K562 (cell line): ENCODE measurements at regions not wholly inside any gene's neighbourhood (a gene's known extent, or its start where the extent isn't known, plus 50 kb on each side); places are given as distances from the start of the nearest gene placed in this dataset.

ENCODE experiments used
- ATAC-seq: fragments of 200-7000 bp; cut with Tn5 transposase; 3 replicates; pipeline ENCODE4 v1.9.1; 2020; ENCODE audit warnings: moderate library complexity
- BruUV-seq: library from RNA; stranded (reverse); fragments of 400-500 nt; replicated peaks from 2 replicates; lab custom pipeline; 2021; lab: Mats Ljungman, UMichigan
- CTCF ChIA-PET: fragments of 300-600 bp; formaldehyde crosslinking; extraction: SDS; loops from one replicate; lab custom pipeline; 2021; ENCODE audit warnings: low intra/inter-chr PET ratio; lab: Yijun Ruan, JAX
- POLR2A ChIA-PET: fragments of 300-600, 350-650 bp; sonication (Branson Sonifier 250); formaldehyde crosslinking; extraction: SDS; loops from one replicate; lab custom pipeline; 2021; ENCODE audit warnings: antibody characterized with exemption, inconsistent platforms; lab: Yijun Ruan, JAX
- DNase-seq, 4 experiments: peaks; one replicate each; pipeline versions ENCODE4 v3.0.0 to v3.0.0-alpha.2; 2011 to 2018; ENCODE audit warnings: low spot score in 3 of 4, mixed read lengths in 3 of 4; ENCODE audit errors: extremely low read depth in 1 of 4
- FAIRE-seq: peaks from 2 replicates; lab custom pipeline; 2011; peaks lifted over from hg19 to GRCh38; lab: Jason Lieb, UNC
- H2AFZ ChIP-seq: 2 replicates; pipeline ENCODE4 v1.6.0; 2011; ENCODE audit warnings: low read depth, low read length, control low read depth, inconsistent platforms
- H3K27ac ChIP-seq: fragments of 200-600 bp; 3 replicates; pipeline ENCODE4 v1.8.0; 2011; ENCODE audit warnings: low read depth, mild to moderate bottlenecking, control low read depth, inconsistent platforms, low read length, moderate library complexity, mixed read lengths; ENCODE audit errors: extremely low read depth
- H3K27me3 ChIP-seq, 2 experiments: fragments of 300-600 bp in 1 of 2; 2 replicates in 1 of 2; 3 replicates in 1 of 2; pipeline versions ENCODE4 v1.6.0 to v1.8.0; 2011; ENCODE audit warnings: inconsistent platforms in 2 of 2, low read length in 2 of 2, mild to moderate bottlenecking in 1 of 2, mixed read lengths in 1 of 2, moderate library complexity in 1 of 2; ENCODE audit not compliant: control insufficient read depth in 2 of 2, insufficient read depth in 2 of 2
- H3K36me3 ChIP-seq: fragments of 300-600 bp; 3 replicates; pipeline ENCODE4 v1.8.0; 2011; ENCODE audit warnings: mild to moderate bottlenecking, low read length, inconsistent platforms; ENCODE audit not compliant: control insufficient read depth, insufficient read depth
- H3K4me1 ChIP-seq, 2 experiments: fragments of 200-600 bp in 1 of 2; replicated peaks in 1 of 2; 2 replicates in 1 of 2; 3 replicates in 1 of 2; pipeline versions ENCODE4 v1.5.1 to v1.8.0; 2011; ENCODE audit warnings: inconsistent platforms in 2 of 2, low read length in 2 of 2, mild to moderate bottlenecking in 1 of 2, mixed read lengths in 1 of 2, moderate library complexity in 1 of 2; ENCODE audit not compliant: control insufficient read depth in 2 of 2, insufficient read depth in 2 of 2
- H3K4me2 ChIP-seq: 2 replicates; pipeline ENCODE4 v1.6.1; 2011; ENCODE audit warnings: low read length, control low read depth, inconsistent platforms, mixed read lengths; ENCODE audit not compliant: insufficient read depth
- H3K4me3 ChIP-seq: fragments of 200-600 bp; sonication (generic), shearing (Covaris generic); 2 replicates; pipeline ENCODE4 v1.5.1; 2016; ENCODE audit warnings: control low read depth, inconsistent platforms
- H3K79me2 ChIP-seq: fragments of 200-600 bp; 3 replicates; pipeline ENCODE4 v1.8.0; 2011; ENCODE audit warnings: low read length, inconsistent platforms; ENCODE audit not compliant: control insufficient read depth, insufficient read depth
- H3K9ac ChIP-seq, 2 experiments: 2 replicates each; pipeline versions ENCODE4 v1.6.0 to v1.6.1; 2011; ENCODE audit warnings: low read depth in 2 of 2, low read length in 2 of 2, control low read depth in 1 of 2, inconsistent platforms in 1 of 2, mild to moderate bottlenecking in 1 of 2, mixed read lengths in 1 of 2; ENCODE audit not compliant: insufficient read depth in 1 of 2
- H3K9me1 ChIP-seq: one replicate; pipeline ENCODE4 v1.6.0; 2011; ENCODE audit warnings: inconsistent platforms, mild to moderate bottlenecking, low read length, moderate library complexity; ENCODE audit not compliant: control insufficient read depth, insufficient read depth
- H3K9me3 ChIP-seq: replicated peaks from 2 replicates; pipeline ENCODE4 v1.5.1; 2011; ENCODE audit warnings: low read depth, low read length, inconsistent platforms; ENCODE audit not compliant: control insufficient read depth, insufficient read depth
- H4K20me1 ChIP-seq: replicated peaks from 2 replicates; pipeline ENCODE4 v1.6.1; 2011; ENCODE audit warnings: low read length, inconsistent platforms, mixed read lengths; ENCODE audit not compliant: control insufficient read depth, insufficient read depth
- BACH1 ChIP-seq: fragments of 200-800 bp; sonication (Bioruptor generic); IDR thresholded peaks from 2 replicates; pipeline ENCODE4 v1.6.1; 2016; ENCODE audit warnings: missing genetic modification characterization, missing compliant biosample characterization
- BHLHE40 ChIP-seq: IDR thresholded peaks from 2 replicates; pipeline ENCODE4 v1.6.1; 2011; ENCODE audit warnings: low read length, improper control_type of control experiment
- CHAMP1 ChIP-seq: fragments of 450-650 bp; IDR thresholded peaks from 2 replicates; pipeline ENCODE4 v1.6.1; 2016; ENCODE audit warnings: mild to moderate bottlenecking
- HMBOX1 ChIP-seq: sonication (generic); IDR thresholded peaks from 2 replicates; pipeline ENCODE4 v1.6.1; 2016
- HMG20A ChIP-seq: fragments of 450-650 bp; formaldehyde crosslinking; conservative IDR thresholded peaks from 2 replicates; pipeline ENCODE4 v1.4.0; 2020; ENCODE audit warnings: mild to moderate bottlenecking, mixed read lengths
- MXD1 ChIP-seq: fragments of 250-450 bp; sonication (Bioruptor Pico); IDR thresholded peaks from 2 replicates; pipeline ENCODE4 v1.8.0; 2021; ENCODE audit warnings: borderline replicate concordance, mild to moderate bottlenecking, moderate library complexity; ENCODE audit not compliant: poor library complexity, severe bottlenecking
- NFIX ChIP-seq: fragments of 250-450 bp; sonication (Bioruptor Pico); IDR thresholded peaks from 2 replicates; pipeline ENCODE4 v1.4.0; 2020; ENCODE audit warnings: low read depth, mild to moderate bottlenecking, moderate library complexity
- NONO ChIP-seq, 2 experiments: fragments of 200-400 bp in 1 of 2; fragments of 450-650 bp in 1 of 2; formaldehyde crosslinking in 1 of 2; IDR thresholded peaks; 2 replicates each; pipeline ENCODE4 v1.6.1; 2017; ENCODE audit warnings: low read depth in 2 of 2, mild to moderate bottlenecking in 2 of 2, moderate library complexity in 2 of 2, low read length in 1 of 2
- SMAD4 ChIP-seq: fragments of 250-450 bp; sonication (Bioruptor Pico); conservative IDR thresholded peaks from 2 replicates; pipeline ENCODE4 v1.8.0; 2021; ENCODE audit warnings: inconsistent platforms, mild to moderate bottlenecking, moderate library complexity
- SNAPC5 ChIP-seq: fragments of 250-450 bp; sonication (Bioruptor Pico); IDR thresholded peaks from 2 replicates; pipeline ENCODE4 v1.8.0; 2021; ENCODE audit warnings: moderate library complexity, mild to moderate bottlenecking, inconsistent platforms
- TEAD4 ChIP-seq, 2 experiments: sonication (generic) in 1 of 2; formaldehyde crosslinking in 1 of 2; IDR thresholded peaks; 2 replicates each; pipeline versions ENCODE4 v1.6.1 to v1.8.0; 2012 to 2022; ENCODE audit warnings: borderline replicate concordance in 1 of 2, inconsistent platforms in 1 of 2, low read length in 1 of 2, mild to moderate bottlenecking in 1 of 2, missing genetic modification reagents in 1 of 2
- ZBTB1 ChIP-seq: sonication (generic); formaldehyde crosslinking; IDR thresholded peaks from 2 replicates; pipeline ENCODE4 v1.8.1; 2023; ENCODE audit warnings: missing genetic modification reagents, low read depth, mild to moderate bottlenecking, borderline replicate concordance
- ZNF316 ChIP-seq: fragments of 450-650 bp; IDR thresholded peaks from 2 replicates; pipeline ENCODE4 v1.6.1; 2016
- WGBS: fragments of 100-300 bp; shearing (Covaris generic); methylation state at CpG from one replicate; pipeline ENCODE4 v1.1.6; 2016; ENCODE audit warnings: low coverage, mixed read lengths; ENCODE audit not compliant: insufficient coverage; ENCODE audit errors: missing lambda C conversion rate; 5-methylcytosine and 5-hydroxymethylcytosine counted together
- in situ Hi-C: fragments of 300-500 bp; cut with MboI; formaldehyde crosslinking; loops from 4 replicates; pipeline ENCODE4 v1.15.0; 2018; ENCODE audit warnings: inconsistent platforms, mixed read lengths
- intact Hi-C: fragments of 100-400 bp; cut with micrococcal nuclease; formaldehyde crosslinking; loops from 2 replicates; pipeline ENCODE4 v1.14.2; 2022

- in situ Hi-C loops = no loop called here
- 13% methylated on average over 4 of the region's 4 CpGs for whole genome bisulfite sequencing
- POLR2A ChIA-PET = interaction anchor here (0.6 kb wide), 1 partner anchor 285 kb away, joined by 3 read pairs; no protein-coding TSS in a partner anchor
- Histone ChIP-seq H3K4me3 (no peak overlapping the region), H3K9ac (no peak overlapping the region), H3K36me3 (no peaks in the 10 kb centered on the region), H2AFZ (peak overlapping the region; percentile 42; the same call in 1 of the 2 replicates), H3K4me1 (peaks cover 0 to 31% of the 10 kb centered on the region in 2 experiments; a peak in 3 of 5 replicates), H3K79me2 (no peaks in the 10 kb centered on the region), H3K27me3 (no peaks in the 10 kb centered on the region), H3K4me2 (no peak overlapping the region), H3K9me3 (no peaks in the 10 kb centered on the region), H4K20me1 (no peaks in the 10 kb centered on the region), H3K27ac (peak overlapping the region; percentile 42; the same call in 1 of the 3 replicates), H3K9me1 (no peaks in the 10 kb centered on the region)
- ATAC-seq = peak; percentile 94
- no TSS peak for BruUV-seq
- CTCF ChIA-PET = interaction anchor here (0.6 kb wide), 1 partner anchor 226 kb away, joined by 3 read pairs; no protein-coding TSS in a partner anchor
- intact Hi-C loops = no loop called here
- FAIRE-seq = peak; percentile 87
- DNase-seq = peak in 2 of 4 experiments; percentile 53 to 78
- TF ChIP-seq MXD1 (CRISPR knock-in tag) (no peak), BACH1 (tag) (peak; percentile 95), ZBTB1 (CRISPR knock-in tag) (no peak), BHLHE40 (peak; percentile 23; the same call in 1 of the 2 replicates), CHAMP1 (no peak), HMG20A (CRISPR knock-in tag) (no peak), SNAPC5 (no peak), NFIX (CRISPR knock-in tag) (no peak), SMAD4 (CRISPR knock-in tag) (no peak), TEAD4 (IDR thresholded peaks at IDR 0.05; ENCODE audit: low read length) (peak; percentile 50; the same call in 1 of the 2 replicates), TEAD4 (CRISPR knock-in tag; IDR thresholded peaks at IDR 0.05; ENCODE audit: borderline replicate concordance) (no peak), NONO (IDR thresholded peaks at IDR 0.05; ENCODE audit: low read depth in 2 of 2, low read length in 1 of 2) (no peak), HMBOX1 (no peak; the same call in 1 of the 2 replicates), ZNF316 (peak; percentile 97)
These were observed 476.0 kb upstream of the TBL1XR1 start for GRCh38 chr3:177673112-177673914.
